GM21515 (cell line): ENCODE measurements at regions not wholly inside any gene's neighbourhood (a gene's known extent, or its start where the extent isn't known, plus 50 kb on each side); places are given as distances from the start of the nearest gene placed in this dataset.
"Not testable (repeated sequence)": the region's sequence is repeated elsewhere in the genome, so short reads cannot be mapped to it uniquely, and the experiment has no call there.

Experiments used
- ATAC-seq: cut with Tn5 transposase; IDR thresholded peaks from one replicate; pipeline ENCODE4 v1.9.1; 2021; ENCODE audit not compliant: unreplicated experiment

- no peak for ATAC-seq
These were observed 559.1 kb upstream of the TRPC7 start for GRCh38 chr5:136924490-136924889.

GRCh38 chr5:136910625-136911024 lies 545.3 kb upstream of the TRPC7 start:
- no peak for ATAC-seq

GRCh38 chr5:136909906-136910305 lies 544.6 kb upstream of the TRPC7 start:
- ATAC-seq = no peak

GRCh38 chr5:136907371-136907770 lies 542.0 kb upstream of the TRPC7 start:
- ATAC-seq = no peak

- ATAC-seq = no peak
These were observed 541.2 kb upstream of the TRPC7 start for GRCh38 chr5:136906545-136906944.

GRCh38 chr5:136905571-136905970 lies 540.2 kb upstream of the TRPC7 start:
- no peak for ATAC-seq

GRCh38 chr5:136894070-136894469 lies 528.7 kb upstream of the TRPC7 start:
- ATAC-seq = no peak

- no peak for ATAC-seq
These were observed 526.7 kb upstream of the TRPC7 start for GRCh38 chr5:136892000-136892399.

- no peak for ATAC-seq
These were observed 526.0 kb upstream of the TRPC7 start for GRCh38 chr5:136891175-136891972.

GRCh38 chr5:136890431-136891148 lies 525.2 kb upstream of the TRPC7 start:
- ATAC-seq = no peak

- ATAC-seq = no peak
These were observed 521.3 kb upstream of the TRPC7 start for GRCh38 chr5:136886608-136887007.

GRCh38 chr5:136864960-136865359 lies 499.6 kb upstream of the TRPC7 start:
- ATAC-seq = no peak

GRCh38 chr5:136856648-136857047 lies 491.3 kb upstream of the TRPC7 start:
- ATAC-seq = no peak

GRCh38 chr5:136853971-136854370 lies 488.6 kb upstream of the TRPC7 start:
- no peak for ATAC-seq

GRCh38 chr5:136840601-136841000 lies 475.3 kb upstream of the TRPC7 start:
- no peak for ATAC-seq

GRCh38 chr5:136836093-136836492 lies 470.7 kb upstream of the TRPC7 start:
- no peak for ATAC-seq

GRCh38 chr5:136820848-136821247 lies 455.5 kb upstream of the TRPC7 start:
- no peak for ATAC-seq

GRCh38 chr5:136819526-136820302 lies 454.4 kb upstream of the TRPC7 start:
- ATAC-seq = no peak

- no peak for ATAC-seq
These were observed 451.0 kb upstream of the TRPC7 start for GRCh38 chr5:136816327-136816726.

GRCh38 chr5:136814619-136815378 lies 449.5 kb upstream of the TRPC7 start:
- ATAC-seq = no peak

GRCh38 chr5:136812270-136812669 lies 446.9 kb upstream of the TRPC7 start:
- not testable (repeated sequence) for ATAC-seq
